Central memory CD8-positive, alpha-beta T cell (primary cell): ENCODE measurements at regions not wholly inside any gene's neighbourhood (a gene's known extent, or its start where the extent isn't known, plus 50 kb on each side); places are given as distances from the start of the nearest gene placed in this dataset.

ENCODE experiments used
- ATAC-seq: fragments of 150-1000 bp; cut with Tn5 transposase; replicated peaks from 2 replicates; pipeline ENCODE4 v1.10.0; 2022; ENCODE audit warnings: mild to moderate bottlenecking, moderate FRiP score, moderate number of reproducible peaks; ENCODE audit not compliant: poor library complexity, severe bottlenecking; ENCODE audit errors: extremely low read depth
- DNase-seq, 2 donors: peaks; one replicate each; pipeline ENCODE4 v3.0.0; 2021; ENCODE audit warnings: low spot score in 2 of 2
- H3K27ac Mint-ChIP-seq: one replicate; pipeline ENCODE4 v1.8.0; 2022; ENCODE audit warnings: low read depth, mild to moderate bottlenecking, moderate library complexity, mixed read lengths
- H3K27me3 Mint-ChIP-seq: one replicate; pipeline ENCODE4 v1.8.0; 2022; ENCODE audit warnings: mixed read lengths
- H3K36me3 Mint-ChIP-seq: one replicate; pipeline ENCODE4 v1.8.0; 2022; ENCODE audit warnings: mild to moderate bottlenecking, moderate library complexity, mixed read lengths; ENCODE audit not compliant: insufficient read depth
- H3K4me1 Mint-ChIP-seq: one replicate; pipeline ENCODE4 v1.8.0; 2022; ENCODE audit warnings: mixed read lengths
- H3K4me3 Mint-ChIP-seq: one replicate; pipeline ENCODE4 v1.8.0; 2022; ENCODE audit warnings: mild to moderate bottlenecking, moderate library complexity, mixed read lengths
- H3K9me3 Mint-ChIP-seq: one replicate; pipeline ENCODE4 v1.8.0; 2022; ENCODE audit warnings: mixed read lengths

DNA sequence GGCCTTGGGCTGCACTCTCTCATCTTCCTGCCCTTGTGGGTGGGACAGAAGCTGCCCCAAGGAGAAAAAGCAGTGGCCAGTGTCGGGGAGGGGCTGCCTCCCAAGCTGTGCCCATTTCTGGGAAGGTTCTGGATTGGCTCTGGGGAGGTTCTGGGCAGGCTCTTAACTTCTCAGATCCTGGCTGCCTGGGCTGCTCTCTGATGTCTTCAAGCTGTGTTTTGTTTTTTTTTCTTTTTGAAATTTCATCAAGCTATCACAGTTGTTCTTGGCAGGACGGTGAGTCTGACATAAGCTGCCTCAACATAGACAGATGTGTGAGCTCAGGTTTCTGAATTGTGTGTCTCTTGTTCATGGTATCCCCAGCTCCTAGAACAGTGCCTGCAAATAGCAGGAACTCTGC, 1032.0 kb downstream of the BRD1 start:
- Mint-ChIP-seq H3K36me3 (no peaks in the 10 kb centered on the region), H3K9me3 (no peaks in the 10 kb centered on the region), H3K4me1 (no peaks in the 10 kb centered on the region), H3K27ac (no peak overlapping the region), H3K4me3 (no peak overlapping the region), H3K27me3 (no peaks in the 10 kb centered on the region)
- DNase-seq = no peak
- no peak for ATAC-seq

DNA sequence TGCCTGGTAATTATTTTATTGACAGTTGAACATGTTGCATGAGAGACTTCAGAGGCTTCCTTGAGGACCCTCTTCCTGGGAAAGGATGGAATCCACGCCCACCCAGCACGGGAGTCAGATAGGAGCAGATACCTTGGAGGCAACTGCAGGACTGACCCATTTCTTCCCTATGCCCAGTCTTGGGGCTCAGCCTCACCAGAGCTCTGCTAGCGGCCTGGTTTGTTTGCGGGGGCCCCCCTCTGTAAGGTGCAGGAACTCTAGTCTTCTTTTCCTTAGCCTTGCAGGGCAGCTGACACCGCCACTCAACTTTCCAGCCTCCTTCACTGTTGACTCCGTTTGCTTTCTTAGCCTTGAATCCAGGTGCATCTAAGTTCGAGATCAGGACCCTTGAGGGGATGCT, 1032.8 kb downstream of the BRD1 start:
- H3K36me3 Mint-ChIP-seq = no peaks in the 10 kb centered on the region
- ATAC-seq = no peak
- H3K4me3 Mint-ChIP-seq = no peak overlapping the region
- no peak for DNase-seq
- no peaks in the 10 kb centered on the region for H3K9me3 Mint-ChIP-seq
- H3K27me3 Mint-ChIP-seq = no peaks in the 10 kb centered on the region
- no peak overlapping the region for H3K27ac Mint-ChIP-seq
- H3K4me1 Mint-ChIP-seq = no peaks in the 10 kb centered on the region

DNA sequence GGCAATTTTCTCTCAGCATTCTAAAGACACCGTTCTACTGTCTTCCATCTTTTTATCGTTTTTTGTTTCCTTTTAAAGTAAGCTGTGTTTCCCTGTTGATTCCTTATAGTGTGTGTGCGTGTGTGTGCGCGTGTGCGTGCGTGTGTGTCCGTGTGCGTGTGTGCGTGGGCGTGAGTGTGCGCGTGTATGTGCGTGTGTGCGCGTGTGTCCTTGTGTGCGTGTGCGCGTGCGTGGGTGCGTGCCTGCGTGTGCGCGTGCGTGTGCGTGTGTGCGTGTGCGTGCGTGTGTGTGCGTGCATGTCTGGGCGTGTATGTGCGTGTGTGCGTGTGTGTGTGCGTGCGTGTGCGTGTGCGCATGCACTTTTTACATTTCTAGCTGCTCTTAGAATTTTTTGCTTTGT, 1033.7 kb downstream of the BRD1 start:
- H3K27me3 Mint-ChIP-seq = no peaks in the 10 kb centered on the region
- DNase-seq = no peak
- no peaks in the 10 kb centered on the region for H3K4me1 Mint-ChIP-seq
- no peaks in the 10 kb centered on the region for H3K36me3 Mint-ChIP-seq
- no peak overlapping the region for H3K27ac Mint-ChIP-seq
- no peak overlapping the region for H3K4me3 Mint-ChIP-seq
- no peak for ATAC-seq
- H3K9me3 Mint-ChIP-seq = no peaks in the 10 kb centered on the region

DNA sequence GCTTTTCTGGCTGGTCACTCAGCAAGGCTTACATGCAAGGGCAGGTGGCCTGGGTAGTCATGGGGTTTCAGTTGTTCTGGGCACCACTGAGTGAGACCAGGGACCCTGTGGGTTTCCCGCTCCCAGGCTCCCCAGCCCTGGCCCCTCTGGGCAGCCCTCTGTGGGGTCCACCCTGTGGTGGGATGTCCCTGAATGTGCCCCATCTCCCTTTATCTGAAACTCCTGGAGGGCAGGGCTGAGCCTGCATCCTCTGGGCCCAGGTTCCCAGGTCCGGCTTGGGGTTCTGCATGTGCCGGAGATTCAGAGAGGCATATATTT, 1041.0 kb downstream of the BRD1 start:
- Mint-ChIP-seq H3K4me3 (no peak overlapping the region), H3K9me3 (no peaks in the 10 kb centered on the region), H3K27me3 (peaks cover 7% of the 10 kb centered on the region), H3K4me1 (no peaks in the 10 kb centered on the region), H3K36me3 (no peaks in the 10 kb centered on the region), H3K27ac (no peak overlapping the region)
- ATAC-seq = no peak
- DNase-seq = no peak

DNA sequence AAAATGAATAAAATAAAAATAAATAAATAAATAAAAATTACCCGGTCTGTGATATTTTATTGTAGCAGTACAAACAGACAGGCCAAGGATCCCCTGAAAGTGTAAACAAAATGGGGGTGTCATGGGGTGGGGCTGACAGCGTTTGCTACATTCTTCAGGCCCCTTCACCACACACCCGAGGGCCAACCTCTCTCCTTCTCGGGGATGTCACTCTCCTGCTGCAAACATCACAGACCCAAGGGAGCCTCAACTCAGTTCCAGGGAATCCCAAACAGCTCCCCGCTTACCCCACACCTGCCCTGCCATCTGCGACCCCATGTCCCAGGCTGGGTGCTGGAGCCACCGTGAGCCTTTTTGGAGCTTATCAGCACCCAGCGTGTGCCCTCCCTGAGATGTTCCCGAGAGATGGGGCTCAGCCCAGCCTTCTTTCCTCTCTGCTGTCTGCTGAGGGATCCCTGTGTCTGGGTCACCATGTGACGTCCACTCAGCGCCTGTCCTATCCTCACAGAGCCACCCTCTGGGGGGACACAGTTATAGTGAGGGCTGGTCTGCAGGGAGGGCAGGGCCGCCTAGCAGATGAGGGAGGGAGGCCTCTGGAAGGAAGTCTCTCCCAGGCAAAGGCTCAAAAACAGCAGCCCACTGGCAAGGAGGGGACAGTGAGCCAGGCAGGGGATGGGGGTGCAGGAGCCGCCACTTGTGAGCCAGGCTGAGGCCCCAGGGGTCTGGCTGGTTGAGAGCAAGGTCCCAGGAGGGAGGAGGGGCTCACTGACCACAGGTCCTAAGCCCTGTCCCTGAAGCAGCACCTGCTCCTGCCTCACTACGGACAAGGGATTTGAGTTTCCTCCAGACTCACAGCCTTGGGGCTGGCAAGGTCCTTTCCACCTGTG, 1041.6 kb downstream of the BRD1 start:
- H3K4me1 Mint-ChIP-seq = no peaks in the 10 kb centered on the region
- no peak overlapping the region for H3K4me3 Mint-ChIP-seq
- no peaks in the 10 kb centered on the region for H3K36me3 Mint-ChIP-seq
- ATAC-seq = no peak
- no peak for DNase-seq
- H3K27me3 Mint-ChIP-seq = peaks cover 7% of the 10 kb centered on the region
- H3K9me3 Mint-ChIP-seq = no peaks in the 10 kb centered on the region
- H3K27ac Mint-ChIP-seq = no peak overlapping the region

DNA sequence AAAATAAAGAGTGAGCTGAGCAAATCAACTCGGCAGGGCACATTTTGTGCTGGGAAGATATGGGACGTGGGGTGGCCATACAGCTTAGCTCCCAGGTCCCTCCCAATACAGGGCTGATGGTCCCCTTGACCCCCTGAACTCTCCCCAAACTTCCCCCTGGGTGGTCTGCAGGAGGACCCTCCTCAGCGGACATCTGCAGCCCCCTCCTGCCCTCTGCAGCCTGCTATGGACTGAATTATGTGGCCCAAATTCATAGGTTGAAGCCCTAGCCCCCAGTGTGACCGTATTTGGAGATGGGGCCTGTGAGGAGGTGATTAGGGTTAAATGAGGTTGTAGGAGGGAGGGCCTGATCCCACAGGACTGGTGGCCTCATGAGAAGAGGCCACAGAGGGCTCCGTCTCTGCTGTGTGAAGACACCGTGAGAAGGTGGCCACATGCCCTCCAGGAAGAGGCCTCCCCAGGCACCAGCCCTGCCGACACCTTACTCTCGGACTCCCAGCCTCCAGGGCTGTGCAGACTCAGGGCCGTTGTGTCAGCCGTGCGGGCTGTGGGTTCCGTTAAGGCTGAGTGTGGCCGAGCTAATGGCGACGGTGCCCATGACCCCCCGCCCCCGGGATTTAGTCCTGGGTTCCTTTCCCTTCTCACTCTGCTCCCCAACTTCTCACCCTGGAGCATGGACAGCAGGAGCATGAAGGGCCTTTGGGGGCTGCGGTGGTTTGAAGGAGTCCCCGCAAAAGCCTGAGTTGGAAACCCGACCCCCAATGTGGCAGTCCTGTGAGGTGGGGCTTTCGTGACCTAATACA, 1042.8 kb downstream of the BRD1 start:
- H3K36me3 Mint-ChIP-seq = peaks cover 1% of the 10 kb centered on the region
- H3K27me3 Mint-ChIP-seq = peaks cover 7% of the 10 kb centered on the region
- DNase-seq = no peak
- H3K4me1 Mint-ChIP-seq = no peaks in the 10 kb centered on the region
- ATAC-seq = no peak
- no peaks in the 10 kb centered on the region for H3K9me3 Mint-ChIP-seq
- no peak overlapping the region for H3K27ac Mint-ChIP-seq
- no peak overlapping the region for H3K4me3 Mint-ChIP-seq

DNA sequence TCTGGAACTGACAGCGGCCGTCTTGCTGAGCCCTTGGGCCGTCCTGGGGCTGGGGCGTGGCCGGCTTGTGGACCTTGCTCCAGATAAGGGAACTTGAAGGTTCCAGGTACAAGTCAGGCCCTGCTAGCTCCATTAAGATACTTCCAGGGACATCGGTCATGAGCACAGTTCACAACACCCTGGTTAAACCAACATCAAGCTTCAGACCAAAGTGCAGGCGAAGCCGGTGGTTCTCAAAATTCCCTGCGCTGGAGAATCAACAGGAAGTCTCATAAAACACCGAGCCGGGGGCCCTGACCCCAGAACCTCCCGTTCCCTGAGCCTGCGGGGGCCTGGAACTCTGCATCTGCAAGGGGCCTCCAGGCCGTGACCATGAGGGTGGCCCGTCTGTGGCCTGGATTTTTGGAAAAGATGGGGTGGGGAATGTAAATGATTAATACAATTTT, 1043.8 kb downstream of the BRD1 start:
- H3K27ac Mint-ChIP-seq = no peak overlapping the region
- H3K27me3 Mint-ChIP-seq = peaks cover 7% of the 10 kb centered on the region
- H3K4me1 Mint-ChIP-seq = no peaks in the 10 kb centered on the region
- no peak for ATAC-seq
- peaks cover 2% of the 10 kb centered on the region for H3K36me3 Mint-ChIP-seq
- H3K4me3 Mint-ChIP-seq = no peak overlapping the region
- DNase-seq = peak in 1 of 2 donors; percentile 8
- H3K9me3 Mint-ChIP-seq = no peaks in the 10 kb centered on the region

DNA sequence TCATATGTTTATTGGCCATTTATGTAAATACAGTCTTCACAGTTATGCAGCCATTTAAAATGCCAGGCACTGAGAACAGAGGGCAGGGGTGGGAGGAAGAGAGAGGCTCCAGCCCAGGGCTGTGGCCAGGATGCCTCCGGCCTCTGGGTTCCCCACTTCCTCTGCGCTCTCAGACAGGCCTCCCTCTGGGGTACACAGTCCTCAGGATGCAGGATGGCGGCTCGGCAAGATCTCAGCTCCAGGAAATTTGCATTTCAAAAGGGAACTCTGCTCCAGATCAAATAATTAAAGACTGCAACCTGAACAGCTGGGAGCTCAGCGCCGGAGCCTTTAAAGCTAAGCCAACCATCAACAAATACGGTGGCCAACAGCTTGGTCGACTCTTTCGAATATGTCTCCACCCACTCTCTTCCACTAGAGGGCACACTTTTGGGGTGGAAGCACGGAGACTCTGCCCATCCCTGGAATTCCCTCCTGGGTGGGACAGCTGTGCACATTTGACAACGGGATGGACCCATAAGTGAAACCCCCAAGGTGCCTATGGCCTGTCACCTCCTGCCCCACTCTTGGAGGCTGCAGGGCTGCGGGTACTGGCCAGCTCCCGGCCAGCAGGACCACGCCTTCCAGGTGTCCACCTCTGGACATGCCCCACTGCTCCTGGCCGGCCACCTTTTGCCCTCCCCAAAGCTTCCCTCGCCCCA, 1044.7 kb downstream of the BRD1 start:
- ATAC-seq (no peak), DNase-seq (peak in 1 of 2 donors; percentile 7)
- Mint-ChIP-seq H3K4me3 (no peak overlapping the region), H3K36me3 (peaks cover 2% of the 10 kb centered on the region), H3K4me1 (no peaks in the 10 kb centered on the region), H3K27ac (no peak overlapping the region), H3K27me3 (peaks cover 14% of the 10 kb centered on the region), H3K9me3 (no peaks in the 10 kb centered on the region)

DNA sequence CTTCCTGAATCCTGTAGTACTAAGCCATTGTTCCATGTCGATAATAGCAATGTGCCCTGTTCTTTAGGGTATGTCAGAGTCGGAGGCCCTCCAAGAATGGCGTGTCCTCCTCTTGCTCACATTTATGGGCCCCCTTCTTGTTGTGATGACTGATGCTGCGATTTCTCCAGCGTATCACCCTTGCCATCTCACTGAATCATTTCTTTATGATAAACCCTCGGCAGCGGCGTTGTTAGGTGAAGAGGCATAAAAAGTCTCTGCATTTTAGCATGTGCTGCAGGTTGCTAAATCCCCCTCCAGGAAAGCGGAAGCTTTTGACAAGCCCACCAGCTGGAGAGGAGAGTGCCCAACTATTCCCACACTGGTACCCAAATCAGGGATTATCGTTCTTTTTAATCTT, 1045.3 kb downstream of the BRD1 start:
- no peaks in the 10 kb centered on the region for H3K9me3 Mint-ChIP-seq
- DNase-seq = peak in 1 of 2 donors; percentile 4
- H3K36me3 Mint-ChIP-seq = peaks cover 2% of the 10 kb centered on the region
- H3K4me1 Mint-ChIP-seq = no peaks in the 10 kb centered on the region
- H3K27ac Mint-ChIP-seq = no peak overlapping the region
- H3K4me3 Mint-ChIP-seq = no peak overlapping the region
- no peak for ATAC-seq
- H3K27me3 Mint-ChIP-seq = peaks cover 21% of the 10 kb centered on the region

DNA sequence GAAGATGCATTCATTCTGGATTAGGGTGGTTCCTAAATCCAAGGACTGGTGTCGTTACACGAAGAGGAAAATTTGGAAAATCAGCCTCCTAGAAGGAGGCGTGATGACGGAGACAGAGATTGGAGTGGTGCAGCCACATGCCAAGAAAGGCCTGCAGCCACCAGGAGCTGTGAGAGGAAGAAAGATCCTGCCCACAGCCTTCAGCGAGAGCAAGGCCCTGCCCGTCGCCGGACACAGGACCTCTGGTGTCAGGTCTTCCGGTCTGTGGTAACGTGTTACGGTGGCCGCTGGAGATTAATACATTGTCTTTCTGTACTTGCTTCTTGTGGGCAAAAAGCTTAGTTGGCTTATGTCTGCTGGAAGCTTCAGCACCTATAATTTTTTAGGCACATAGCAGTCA, 1045.8 kb downstream of the BRD1 start:
- Mint-ChIP-seq H3K36me3 (peaks cover 2% of the 10 kb centered on the region), H3K4me3 (no peak overlapping the region), H3K27me3 (peaks cover 24% of the 10 kb centered on the region), H3K27ac (no peak overlapping the region), H3K4me1 (no peaks in the 10 kb centered on the region), H3K9me3 (no peaks in the 10 kb centered on the region)
- ATAC-seq = no peak
- DNase-seq = no peak

DNA sequence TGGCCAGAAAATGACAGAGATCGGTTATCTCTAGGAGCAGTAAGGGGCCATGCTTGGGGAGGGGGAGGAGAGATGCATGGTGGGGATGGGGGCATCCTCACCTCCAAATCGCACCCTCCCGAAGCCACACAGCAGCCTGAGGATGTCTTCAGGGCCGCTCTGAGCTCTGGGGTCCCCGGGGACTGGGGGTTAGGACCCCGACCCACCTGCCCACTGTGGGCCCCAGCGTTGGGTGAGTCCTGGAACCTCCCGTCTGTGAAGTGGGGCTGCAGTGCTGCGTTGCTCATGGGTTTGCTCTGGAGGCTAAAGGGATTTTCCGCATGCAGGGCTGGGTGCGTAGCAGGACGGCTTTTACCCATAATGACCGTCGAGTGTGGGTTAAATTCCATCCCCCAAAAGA, 1046.3 kb downstream of the BRD1 start:
- Mint-ChIP-seq H3K36me3 (peaks cover 2% of the 10 kb centered on the region), H3K4me1 (no peaks in the 10 kb centered on the region), H3K27ac (no peak overlapping the region), H3K9me3 (peaks cover 2% of the 10 kb centered on the region), H3K27me3 (peaks cover 24% of the 10 kb centered on the region), H3K4me3 (no peak overlapping the region)
- ATAC-seq (no peak), DNase-seq (no peak)

DNA sequence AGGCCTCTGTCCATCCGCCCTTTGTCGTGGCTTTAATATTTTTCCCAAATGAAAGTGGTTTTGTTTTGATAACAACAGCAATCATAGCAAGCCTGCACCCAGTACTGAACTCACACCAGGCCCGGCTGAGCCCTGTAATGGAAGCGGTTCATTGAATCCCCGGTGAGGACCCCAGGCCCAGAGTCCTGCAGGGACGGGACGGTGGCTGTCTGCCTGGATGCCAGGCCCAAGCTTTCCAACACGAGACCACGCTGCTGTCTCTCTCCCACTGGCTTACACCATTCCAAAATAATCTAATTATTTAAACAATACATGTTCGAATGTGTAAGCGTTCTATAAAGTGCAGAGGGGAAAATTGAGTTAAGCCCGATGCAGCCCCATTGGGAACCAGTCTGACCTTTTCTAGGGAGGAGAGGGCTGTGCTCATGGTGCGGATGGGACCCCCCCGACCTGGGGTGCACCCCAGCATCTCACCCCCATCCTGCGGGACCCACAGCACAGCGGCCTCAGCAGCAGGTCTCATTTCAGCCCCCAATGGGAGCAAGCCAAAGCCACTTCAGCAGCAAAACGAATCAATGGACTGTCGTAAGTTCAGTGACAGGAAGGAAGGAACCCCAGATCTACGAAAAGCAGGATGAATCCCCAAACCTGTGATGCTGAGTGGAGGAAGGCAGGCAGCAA, 1046.9 kb downstream of the BRD1 start:
- Mint-ChIP-seq H3K27ac (no peak overlapping the region), H3K4me1 (no peaks in the 10 kb centered on the region), H3K27me3 (peaks cover 18% of the 10 kb centered on the region)

More for the DNA sequence above, 1046.9 kb downstream of the BRD1 start:
- Mint-ChIP-seq H3K36me3 (peaks cover 2% of the 10 kb centered on the region), H3K4me3 (no peak overlapping the region), H3K9me3 (peaks cover 6% of the 10 kb centered on the region)
- ATAC-seq (no peak), DNase-seq (no peak)
